ENCODE measurements at regions not wholly inside any gene's neighbourhood (a gene's known extent, or its start where the extent isn't known, plus 50 kb on each side); places are given as distances from the start of the nearest gene placed in this dataset.

DNA sequence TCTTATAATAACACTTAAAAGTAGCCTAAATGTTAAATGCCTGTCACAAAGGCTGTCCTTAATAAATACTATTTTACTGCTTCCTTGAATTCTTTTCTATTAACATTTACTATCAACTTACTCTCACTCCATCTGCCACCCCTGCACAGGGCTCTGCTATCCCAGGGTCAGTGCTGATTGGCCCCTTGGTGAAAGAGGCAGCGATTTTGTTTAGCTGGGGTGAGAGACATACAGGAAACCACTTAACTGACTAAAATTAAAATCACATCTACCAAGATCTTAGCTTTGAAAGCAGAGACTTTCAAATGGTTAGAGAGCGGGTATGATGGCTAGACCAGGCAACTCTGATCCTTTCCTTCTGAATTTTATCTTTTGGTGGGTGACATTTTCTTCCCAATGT lies 149.9 kb upstream of the HTR2A start:
- DNase-seq (ENCODE audit: low read depth, low spot score) (no peak), FAIRE-seq (no peak)
- Histone ChIP-seq H3K4me3 (replicated peaks in 1 of 3; ENCODE audit: insufficient read depth in 1 of 3, low read depth in 1 of 3, low read length in 3 of 3) (no peak overlapping the region), H3K9ac (replicated peaks; ENCODE audit: extremely low read depth, insufficient read depth, low read length) (no peak overlapping the region), H3K36me3 (ENCODE audit: control insufficient read depth in 2 of 2, extremely low read depth in 1 of 2, insufficient read depth in 2 of 2, low read length in 2 of 2) (no peaks in the 10 kb centered on the region), H3K4me2 (ENCODE audit: insufficient read depth, low read length) (no peak overlapping the region), H3K27me3 (ENCODE audit: control insufficient read depth in 2 of 2, insufficient read depth in 2 of 2, low read length in 2 of 2) (no peaks in the 10 kb centered on the region), H4K20me1 (replicated peaks; ENCODE audit: control insufficient read depth, extremely low read depth, insufficient read depth, low read length) (no peaks in the 10 kb centered on the region), H3K9me1 (replicated peaks; ENCODE audit: control insufficient read depth, extremely low read depth, insufficient read depth, low read length) (no peaks in the 10 kb centered on the region), H2AFZ (ENCODE audit: low read depth, low read length) (no peak overlapping the region), H3K79me2 (ENCODE audit: control insufficient read depth, insufficient read depth, low read length) (no peaks in the 10 kb centered on the region), H3K27ac (ENCODE audit: insufficient read depth, low read depth, low read length) (no peak overlapping the region), H3K4me1 (ENCODE audit: control insufficient read depth, extremely low read depth, insufficient read depth, low read length) (no peaks in the 10 kb centered on the region), H3K9me3 (replicated peaks; ENCODE audit: control insufficient read depth, insufficient read depth, low read length) (no peaks in the 10 kb centered on the region)
- TF ChIP-seq, protein P1, sequence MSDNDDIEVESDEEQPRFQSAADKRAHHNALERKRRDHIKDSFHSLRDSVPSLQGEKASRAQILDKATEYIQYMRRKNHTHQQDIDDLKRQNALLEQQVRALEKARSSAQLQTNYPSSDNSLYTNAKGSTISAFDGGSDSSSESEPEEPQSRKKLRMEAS (IDR thresholded peaks at IDR 0.05; ENCODE audit: insufficient read depth, insufficient read length), result no peak
- no peak for TF ChIP-seq POLR2A (IDR thresholded peaks at IDR 0.05; ENCODE audit: low read depth, low read length)
- TF ChIP-seq POLR2AphosphoS5 (IDR thresholded peaks at IDR 0.05; ENCODE audit: insufficient read depth, low read depth, low read length), result no peak
- TF ChIP-seq FOS (IDR thresholded peaks at IDR 0.05; ENCODE audit: borderline replicate concordance, insufficient read depth, low read length), result no peak
- TF ChIP-seq JUN (IDR thresholded peaks at IDR 0.05; ENCODE audit: borderline replicate concordance, insufficient read depth, insufficient read length, low read depth), result no peak
- TF ChIP-seq GATA2 (IDR thresholded peaks at IDR 0.05; ENCODE audit: insufficient read depth, insufficient read length, low read depth, low read length), result no peak
- no peak for TF ChIP-seq MYC (IDR thresholded peaks at IDR 0.05; ENCODE audit: low read depth, low read length)
- intact Hi-C loops (cut with micrococcal nuclease) (no loop called here), dilution Hi-C loops (cut with MboI; ENCODE audit: extremely low pct_ligation_motif_present, low sequenced_read_pairs) (no loop called here)
- no TSS peak for BruUV-seq (replicated peaks)
- CTCF ChIA-PET, result no interaction called here
- POLR2A ChIA-PET, result no interaction called here

DNA sequence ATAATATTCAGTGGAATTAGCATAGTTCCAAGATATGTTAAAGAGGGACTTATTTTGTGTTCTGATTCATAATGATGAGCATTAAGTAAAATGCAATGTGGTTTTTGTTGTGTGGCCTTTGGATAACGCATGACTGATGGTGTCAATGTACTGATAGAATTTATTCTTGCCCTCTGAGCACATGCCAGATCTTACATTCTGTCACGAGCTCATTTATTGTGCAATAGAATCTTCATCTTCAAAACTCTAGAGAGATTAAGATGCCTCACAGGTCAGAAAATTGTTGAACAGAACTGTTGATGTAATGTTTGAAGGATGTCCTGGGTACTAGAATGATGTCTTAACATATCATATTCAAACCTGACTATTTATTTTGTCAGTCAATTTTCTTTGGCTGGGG lies 148.0 kb upstream of the HTR2A start:
- H3K9ac ChIP-seq (replicated peaks; ENCODE audit: extremely low read depth, insufficient read depth, low read length), result no peak overlapping the region
- H3K9me1 ChIP-seq (replicated peaks; ENCODE audit: control insufficient read depth, extremely low read depth, insufficient read depth, low read length), result no peaks in the 10 kb centered on the region
- no peaks in the 10 kb centered on the region for H3K4me1 ChIP-seq (ENCODE audit: control insufficient read depth, extremely low read depth, insufficient read depth, low read length)
- no peaks in the 10 kb centered on the region for H3K36me3 ChIP-seq (ENCODE audit: control insufficient read depth in 2 of 2, extremely low read depth in 1 of 2, insufficient read depth in 2 of 2, low read length in 2 of 2)
- dilution Hi-C loops (cut with MboI; ENCODE audit: extremely low pct_ligation_motif_present, low sequenced_read_pairs), result no loop called here
- ChIA-PET POLR2A (no interaction called here), CTCF (no interaction called here)
- BruUV-seq (replicated peaks), result no TSS peak
- no peak overlapping the region for H2AFZ ChIP-seq (ENCODE audit: low read depth, low read length)
- TF ChIP-seq JUN (IDR thresholded peaks at IDR 0.05; ENCODE audit: borderline replicate concordance, insufficient read depth, insufficient read length, low read depth) (no peak), POLR2A (IDR thresholded peaks at IDR 0.05; ENCODE audit: low read depth, low read length) (no peak), EZH2 (IDR thresholded peaks at IDR 0.05; ENCODE audit: borderline replicate concordance, low read depth, low read length, severe bottlenecking) (no peak), FOS (IDR thresholded peaks at IDR 0.05; ENCODE audit: borderline replicate concordance, insufficient read depth, low read length) (no peak), GATA2 (IDR thresholded peaks at IDR 0.05; ENCODE audit: insufficient read depth, insufficient read length, low read depth, low read length) (no peak), MYC (IDR thresholded peaks at IDR 0.05; ENCODE audit: low read depth, low read length) (no peak), POLR2AphosphoS5 (IDR thresholded peaks at IDR 0.05; ENCODE audit: insufficient read depth, low read depth, low read length) (no peak)
- TF ChIP-seq, protein P1 (IDR thresholded peaks at IDR 0.05; ENCODE audit: insufficient read depth, insufficient read length), result no peak
- TF ChIP-seq, protein P2, sequence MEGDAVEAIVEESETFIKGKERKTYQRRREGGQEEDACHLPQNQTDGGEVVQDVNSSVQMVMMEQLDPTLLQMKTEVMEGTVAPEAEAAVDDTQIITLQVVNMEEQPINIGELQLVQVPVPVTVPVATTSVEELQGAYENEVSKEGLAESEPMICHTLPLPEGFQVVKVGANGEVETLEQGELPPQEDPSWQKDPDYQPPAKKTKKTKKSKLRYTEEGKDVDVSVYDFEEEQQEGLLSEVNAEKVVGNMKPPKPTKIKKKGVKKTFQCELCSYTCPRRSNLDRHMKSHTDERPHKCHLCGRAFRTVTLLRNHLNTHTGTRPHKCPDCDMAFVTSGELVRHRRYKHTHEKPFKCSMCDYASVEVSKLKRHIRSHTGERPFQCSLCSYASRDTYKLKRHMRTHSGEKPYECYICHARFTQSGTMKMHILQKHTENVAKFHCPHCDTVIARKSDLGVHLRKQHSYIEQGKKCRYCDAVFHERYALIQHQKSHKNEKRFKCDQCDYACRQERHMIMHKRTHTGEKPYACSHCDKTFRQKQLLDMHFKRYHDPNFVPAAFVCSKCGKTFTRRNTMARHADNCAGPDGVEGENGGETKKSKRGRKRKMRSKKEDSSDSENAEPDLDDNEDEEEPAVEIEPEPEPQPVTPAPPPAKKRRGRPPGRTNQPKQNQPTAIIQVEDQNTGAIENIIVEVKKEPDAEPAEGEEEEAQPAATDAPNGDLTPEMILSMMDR (IDR thresholded peaks at IDR 0.05; ENCODE audit: extremely low read depth in 1 of 2, insufficient read depth in 1 of 2, low read depth in 1 of 2, low read length in 2 of 2), result no peak
- H3K27ac ChIP-seq (ENCODE audit: insufficient read depth, low read depth, low read length), result no peak overlapping the region
- H3K79me2 ChIP-seq (ENCODE audit: control insufficient read depth, insufficient read depth, low read length), result no peaks in the 10 kb centered on the region
- no peaks in the 10 kb centered on the region for H3K27me3 ChIP-seq (ENCODE audit: control insufficient read depth in 2 of 2, insufficient read depth in 2 of 2, low read length in 2 of 2)
- no peak overlapping the region for H3K4me2 ChIP-seq (ENCODE audit: insufficient read depth, low read length)
- DNase-seq (ENCODE audit: low read depth, low spot score) (no peak), FAIRE-seq (no peak)
- intact Hi-C loops (cut with micrococcal nuclease), result no loop called here
- H4K20me1 ChIP-seq (replicated peaks; ENCODE audit: control insufficient read depth, extremely low read depth, insufficient read depth, low read length), result no peaks in the 10 kb centered on the region
- no peak overlapping the region for H3K4me3 ChIP-seq (replicated peaks in 1 of 3; ENCODE audit: insufficient read depth in 1 of 3, low read depth in 1 of 3, low read length in 3 of 3)
- H3K9me3 ChIP-seq (replicated peaks; ENCODE audit: control insufficient read depth, insufficient read depth, low read length), result no peaks in the 10 kb centered on the region
